Activated CD4-positive, alpha-beta T cell treated with anti-CD3 and anti-CD28 coated beads for 36 hours (primary cell): ENCODE measurements at regions not wholly inside any gene's neighbourhood (a gene's known extent, or its start where the extent isn't known, plus 50 kb on each side); places are given as distances from the start of the nearest gene placed in this dataset.
A peak's percentile ranks its signal among the peaks of the same experiment; 100 is the strongest.
"Not testable (repeated sequence)": the region's sequence is repeated elsewhere in the genome, so short reads cannot be mapped to it uniquely, and the experiment has no call there.

Experiments
- ATAC-seq: fragments of 200-7000 bp; cut with Tn5 transposase; one replicate; pipeline ENCODE4 v1.10.0; 2021; ENCODE audit warnings: mild to moderate bottlenecking, moderate library complexity
- CTCF ChIA-PET: fragments of 350-600 bp; sonication (Branson Sonifier 250); formaldehyde crosslinking; loops from one replicate; lab custom pipeline; 2021; ENCODE audit warnings: antibody characterized with exemption; lab: Charles Lee
- POLR2A ChIA-PET: fragments of 350-600 bp; sonication (Branson Sonifier 250); formaldehyde crosslinking; loops from one replicate; lab custom pipeline; 2021; ENCODE audit warnings: antibody characterized with exemption, inconsistent platforms; lab: Charles Lee
- DNase-seq: peaks from one replicate; pipeline ENCODE4 v3.0.0-alpha.2; 2020
- H3K27ac Mint-ChIP-seq: one replicate; pipeline ENCODE4 v1.8.0; 2021; ENCODE audit warnings: mixed read lengths
- H3K27me3 Mint-ChIP-seq: one replicate; pipeline ENCODE4 v1.8.0; 2021; ENCODE audit warnings: mixed read lengths
- H3K36me3 Mint-ChIP-seq: one replicate; pipeline ENCODE4 v1.8.0; 2021; ENCODE audit warnings: low read depth, mixed read lengths
- H3K4me1 Mint-ChIP-seq: one replicate; pipeline ENCODE4 v1.8.0; 2021; ENCODE audit warnings: mixed read lengths
- H3K4me3 Mint-ChIP-seq: one replicate; pipeline ENCODE4 v1.8.0; 2021; ENCODE audit warnings: mild to moderate bottlenecking, moderate library complexity, mixed read lengths
- H3K9me3 Mint-ChIP-seq: one replicate; pipeline ENCODE4 v1.8.0; 2021; ENCODE audit warnings: low read depth, mixed read lengths
- intact Hi-C, 2 experiments: fragments of 100-400 bp; cut with DNase I in 1 of 2; cut with micrococcal nuclease in 1 of 2; formaldehyde crosslinking; loops; one replicate each; pipeline versions ENCODE4 v1.14.2 to v1.15.1; 2022 to 2024; cut with DNase I, micrococcal nuclease

GRCh38 chr9:40191403-40191802 is 835.9 kb downstream of the SPATA31A1 start:
- H3K9me3 Mint-ChIP-seq, DNase-seq, ATAC-seq, H3K4me3 Mint-ChIP-seq, H3K27ac Mint-ChIP-seq, H3K36me3 Mint-ChIP-seq, H3K27me3 Mint-ChIP-seq, CTCF ChIA-PET, intact Hi-C loops, H3K4me1 Mint-ChIP-seq, POLR2A ChIA-PET: not testable (repeated sequence)

- H3K9me3 Mint-ChIP-seq, CTCF ChIA-PET, H3K4me3 Mint-ChIP-seq, H3K4me1 Mint-ChIP-seq, H3K27ac Mint-ChIP-seq, H3K27me3 Mint-ChIP-seq, POLR2A ChIA-PET, intact Hi-C loops, ATAC-seq, H3K36me3 Mint-ChIP-seq, DNase-seq: not testable (repeated sequence)
Observed at GRCh38 chr9:40192162-40192561, 836.7 kb downstream of the SPATA31A1 start.

GRCh38 chr9:40196165-40196714 is 840.8 kb downstream of the SPATA31A1 start:
- ATAC-seq, H3K4me1 Mint-ChIP-seq: not testable (repeated sequence)

GRCh38 chr9:40196803-40197202 is 841.3 kb downstream of the SPATA31A1 start:
- CTCF ChIA-PET, H3K27me3 Mint-ChIP-seq, intact Hi-C loops, POLR2A ChIA-PET, H3K4me3 Mint-ChIP-seq, H3K36me3 Mint-ChIP-seq, DNase-seq, H3K4me1 Mint-ChIP-seq, H3K9me3 Mint-ChIP-seq, ATAC-seq, H3K27ac Mint-ChIP-seq: not testable (repeated sequence)

More at GRCh38 chr9:40196165-40196714, 840.8 kb downstream of the SPATA31A1 start:
- DNase-seq: peak; percentile 18
- CTCF ChIA-PET, intact Hi-C loops, POLR2A ChIA-PET, H3K36me3 Mint-ChIP-seq, H3K4me3 Mint-ChIP-seq, H3K27ac Mint-ChIP-seq, H3K9me3 Mint-ChIP-seq, H3K27me3 Mint-ChIP-seq: not testable (repeated sequence)

GRCh38 chr9:40221596-40222233 is 866.2 kb downstream of the SPATA31A1 start:
- H3K4me3 Mint-ChIP-seq, H3K27me3 Mint-ChIP-seq, intact Hi-C loops, ATAC-seq, H3K27ac Mint-ChIP-seq, POLR2A ChIA-PET, CTCF ChIA-PET, DNase-seq, H3K36me3 Mint-ChIP-seq, H3K4me1 Mint-ChIP-seq, H3K9me3 Mint-ChIP-seq: not testable (repeated sequence)

- H3K9me3 Mint-ChIP-seq, ATAC-seq, H3K36me3 Mint-ChIP-seq, CTCF ChIA-PET, H3K4me1 Mint-ChIP-seq, DNase-seq, H3K4me3 Mint-ChIP-seq, H3K27ac Mint-ChIP-seq, intact Hi-C loops, POLR2A ChIA-PET, H3K27me3 Mint-ChIP-seq: not testable (repeated sequence)
Observed at GRCh38 chr9:40222617-40223200, 867.2 kb downstream of the SPATA31A1 start.

- H3K4me3 Mint-ChIP-seq, H3K27ac Mint-ChIP-seq, POLR2A ChIA-PET, H3K4me1 Mint-ChIP-seq, H3K9me3 Mint-ChIP-seq, H3K27me3 Mint-ChIP-seq, ATAC-seq, intact Hi-C loops, H3K36me3 Mint-ChIP-seq, CTCF ChIA-PET: not testable (repeated sequence)
- DNase-seq: peak; percentile 2
Observed at GRCh38 chr9:40223353-40223752, 867.9 kb downstream of the SPATA31A1 start.
